ENCODE measurements at regions not wholly inside any gene's neighbourhood (a gene's known extent, or its start where the extent isn't known, plus 50 kb on each side); places are given as distances from the start of the nearest gene placed in this dataset.

DNA sequence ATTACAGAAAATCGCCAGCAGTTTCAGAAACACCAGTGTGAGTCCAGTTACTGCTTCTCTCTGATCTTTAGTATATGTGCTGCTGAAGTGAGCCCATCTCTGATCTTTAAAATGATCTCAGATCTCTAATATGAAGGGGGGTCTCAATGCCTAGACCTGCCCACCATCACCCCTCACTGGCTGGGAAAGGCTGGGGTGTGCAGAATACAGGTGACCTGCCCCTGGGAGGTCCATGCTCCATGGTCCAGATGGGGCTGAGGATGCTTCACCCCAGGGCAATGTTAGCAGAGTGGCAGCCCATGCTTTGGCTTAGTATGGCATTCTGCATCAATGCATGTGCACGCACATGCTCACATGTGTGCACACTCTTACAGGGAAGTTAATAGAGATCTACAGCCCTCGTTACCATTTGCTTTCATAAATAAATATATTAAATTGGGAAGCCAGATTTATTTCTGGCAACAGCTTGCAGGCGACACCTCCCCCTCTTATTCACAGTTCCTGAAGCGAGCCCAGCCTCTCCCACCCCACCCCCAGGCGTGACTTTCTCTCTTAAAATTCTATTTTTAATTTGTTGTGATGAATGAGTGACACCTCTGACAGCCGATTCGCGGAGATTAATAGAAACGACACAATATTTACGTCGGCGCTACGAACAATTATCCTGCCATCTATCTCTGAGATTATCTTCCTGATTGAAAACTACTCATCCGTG, 104.7 kb upstream of the ESRRB start:
- no peaks in the 10 kb centered on the region for H3K9me3 ChIP-seq (ENCODE audit: low read length)
- H4K20me1 ChIP-seq (ENCODE audit: insufficient read depth) = no peaks in the 10 kb centered on the region
- no peaks in the 10 kb centered on the region for H3K9me2 ChIP-seq (ENCODE audit: insufficient read depth, low read length)
- H3K27ac ChIP-seq (ENCODE audit: low read length) = no peak overlapping the region
- H3F3A ChIP-seq (ENCODE audit: insufficient read depth, low read length, poor library complexity, severe bottlenecking) = no peaks in the 10 kb centered on the region
- H3K36me3 ChIP-seq (ENCODE audit: insufficient read depth, low read length) = no peaks in the 10 kb centered on the region
- TF ChIP-seq TAF1 (IDR thresholded peaks at IDR 0.05; ENCODE audit: low read depth) = no peak
- no peak for TF ChIP-seq EP300 (conservative IDR thresholded peaks at IDR 0.05; ENCODE audit: poor library complexity, severe bottlenecking)
- TF ChIP-seq EZH2 (IDR thresholded peaks at IDR 0.05; ENCODE audit: borderline replicate concordance, insufficient read depth, low read length, poor library complexity, severe bottlenecking) = no peak
- TF ChIP-seq SMC3 (conservative IDR thresholded peaks at IDR 0.05; ENCODE audit: poor library complexity) = no peak
- TF ChIP-seq MXI1 (conservative IDR thresholded peaks at IDR 0.05; ENCODE audit: poor library complexity, severe bottlenecking) = no peak
- no peaks in the 10 kb centered on the region for H3K27me3 ChIP-seq (ENCODE audit: insufficient read depth, low read depth, low read length)
- no peak overlapping the region for H2AFZ ChIP-seq (ENCODE audit: low read depth, low read length)
- no peak overlapping the region for H3K4me3 ChIP-seq (ENCODE audit: low read length)
- no peak overlapping the region for H3K4me2 ChIP-seq (ENCODE audit: low read length)
- H3K79me2 ChIP-seq (replicated peaks; ENCODE audit: insufficient read depth, low read length) = no peaks in the 10 kb centered on the region
- no peak overlapping the region for H3K9ac ChIP-seq (ENCODE audit: low read length)

DNA sequence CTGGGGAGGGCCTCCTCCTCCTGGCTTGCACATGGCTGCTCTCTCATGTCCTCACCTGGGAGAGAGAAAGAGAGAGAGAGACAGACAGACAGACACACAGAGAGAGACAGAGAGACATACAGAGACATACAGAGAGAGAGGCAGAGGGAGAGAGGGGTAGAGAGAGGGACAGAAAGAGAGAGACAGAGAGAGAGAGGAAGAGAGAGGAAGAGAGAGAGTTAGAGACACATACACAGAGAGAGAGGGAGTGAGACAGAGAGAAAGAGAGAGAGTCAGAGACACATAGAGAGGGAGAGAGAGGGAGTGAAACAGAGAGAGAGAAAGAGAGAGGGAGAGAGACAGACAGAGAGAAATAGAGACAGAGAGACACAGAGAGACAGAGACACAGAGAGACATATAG, 103.6 kb upstream of the ESRRB start:
- TF ChIP-seq EP300 (conservative IDR thresholded peaks at IDR 0.05; ENCODE audit: poor library complexity, severe bottlenecking) = no peak
- H3K79me2 ChIP-seq (replicated peaks; ENCODE audit: insufficient read depth, low read length) = no peaks in the 10 kb centered on the region
- no peaks in the 10 kb centered on the region for H3F3A ChIP-seq (ENCODE audit: insufficient read depth, low read length, poor library complexity, severe bottlenecking)
- H3K27ac ChIP-seq (ENCODE audit: low read length) = no peak overlapping the region
- H3K4me3 ChIP-seq (ENCODE audit: low read length) = no peak overlapping the region
- H2AFZ ChIP-seq (ENCODE audit: low read depth, low read length) = no peak overlapping the region
- H3K27me3 ChIP-seq (ENCODE audit: insufficient read depth, low read depth, low read length) = no peaks in the 10 kb centered on the region
- no peaks in the 10 kb centered on the region for H3K36me3 ChIP-seq (ENCODE audit: insufficient read depth, low read length)
- no peaks in the 10 kb centered on the region for H4K20me1 ChIP-seq (ENCODE audit: insufficient read depth)
- no peak overlapping the region for H3K9ac ChIP-seq (ENCODE audit: low read length)
- H3K4me2 ChIP-seq (ENCODE audit: low read length) = no peak overlapping the region
- no peaks in the 10 kb centered on the region for H3K9me2 ChIP-seq (ENCODE audit: insufficient read depth, low read length)
- H3K9me3 ChIP-seq (ENCODE audit: low read length) = no peaks in the 10 kb centered on the region

DNA sequence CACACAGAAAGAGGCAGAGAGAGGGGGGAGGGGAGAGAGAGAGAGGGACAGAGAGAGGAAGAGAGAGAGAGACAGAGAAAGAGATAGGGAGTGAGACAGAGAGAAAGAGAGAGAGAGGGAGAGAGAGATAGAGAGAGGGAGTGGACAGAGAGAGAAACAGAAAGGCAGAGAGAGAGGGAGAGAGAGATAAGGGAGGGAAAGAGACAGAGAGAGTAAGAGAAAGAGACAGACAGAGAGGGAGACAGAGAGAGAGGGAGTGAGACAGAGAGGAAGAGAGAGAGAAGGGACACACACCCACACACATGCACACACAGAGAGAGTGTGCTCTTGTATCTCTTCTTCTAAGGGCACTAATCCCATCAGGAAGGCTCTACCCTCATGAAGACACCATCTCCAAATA, 103.2 kb upstream of the ESRRB start:
- Histone ChIP-seq H3K4me3 (ENCODE audit: low read length) (no peak overlapping the region), H3K9me3 (ENCODE audit: low read length) (no peaks in the 10 kb centered on the region), H4K20me1 (ENCODE audit: insufficient read depth) (no peaks in the 10 kb centered on the region), H2AFZ (ENCODE audit: low read depth, low read length) (no peak overlapping the region), H3K9ac (ENCODE audit: low read length) (no peak overlapping the region), H3K4me2 (ENCODE audit: low read length) (no peak overlapping the region), H3K9me2 (ENCODE audit: insufficient read depth, low read length) (no peaks in the 10 kb centered on the region), H3K27me3 (ENCODE audit: insufficient read depth, low read depth, low read length) (no peaks in the 10 kb centered on the region), H3K36me3 (ENCODE audit: insufficient read depth, low read length) (no peaks in the 10 kb centered on the region), H3K79me2 (replicated peaks; ENCODE audit: insufficient read depth, low read length) (no peaks in the 10 kb centered on the region), H3K27ac (ENCODE audit: low read length) (no peak overlapping the region), H3F3A (ENCODE audit: insufficient read depth, low read length, poor library complexity, severe bottlenecking) (no peaks in the 10 kb centered on the region)
- TF ChIP-seq EP300 (conservative IDR thresholded peaks at IDR 0.05; ENCODE audit: poor library complexity, severe bottlenecking) (no peak), MXI1 (conservative IDR thresholded peaks at IDR 0.05; ENCODE audit: poor library complexity, severe bottlenecking) (no peak), RAD21 (conservative IDR thresholded peaks at IDR 0.05) (no peak), POLR2AphosphoS5 (IDR thresholded peaks at IDR 0.05) (no peak), SMC3 (conservative IDR thresholded peaks at IDR 0.05; ENCODE audit: poor library complexity) (no peak), EZH2 (IDR thresholded peaks at IDR 0.05; ENCODE audit: borderline replicate concordance, insufficient read depth, low read length, poor library complexity, severe bottlenecking) (no peak), TAF1 (IDR thresholded peaks at IDR 0.05; ENCODE audit: low read depth) (no peak)
- TF ChIP-seq, protein P1, sequence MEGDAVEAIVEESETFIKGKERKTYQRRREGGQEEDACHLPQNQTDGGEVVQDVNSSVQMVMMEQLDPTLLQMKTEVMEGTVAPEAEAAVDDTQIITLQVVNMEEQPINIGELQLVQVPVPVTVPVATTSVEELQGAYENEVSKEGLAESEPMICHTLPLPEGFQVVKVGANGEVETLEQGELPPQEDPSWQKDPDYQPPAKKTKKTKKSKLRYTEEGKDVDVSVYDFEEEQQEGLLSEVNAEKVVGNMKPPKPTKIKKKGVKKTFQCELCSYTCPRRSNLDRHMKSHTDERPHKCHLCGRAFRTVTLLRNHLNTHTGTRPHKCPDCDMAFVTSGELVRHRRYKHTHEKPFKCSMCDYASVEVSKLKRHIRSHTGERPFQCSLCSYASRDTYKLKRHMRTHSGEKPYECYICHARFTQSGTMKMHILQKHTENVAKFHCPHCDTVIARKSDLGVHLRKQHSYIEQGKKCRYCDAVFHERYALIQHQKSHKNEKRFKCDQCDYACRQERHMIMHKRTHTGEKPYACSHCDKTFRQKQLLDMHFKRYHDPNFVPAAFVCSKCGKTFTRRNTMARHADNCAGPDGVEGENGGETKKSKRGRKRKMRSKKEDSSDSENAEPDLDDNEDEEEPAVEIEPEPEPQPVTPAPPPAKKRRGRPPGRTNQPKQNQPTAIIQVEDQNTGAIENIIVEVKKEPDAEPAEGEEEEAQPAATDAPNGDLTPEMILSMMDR (IDR thresholded peaks at IDR 0.05; ENCODE audit: poor library complexity, severe bottlenecking) = no peak
- TF ChIP-seq, protein P2, sequence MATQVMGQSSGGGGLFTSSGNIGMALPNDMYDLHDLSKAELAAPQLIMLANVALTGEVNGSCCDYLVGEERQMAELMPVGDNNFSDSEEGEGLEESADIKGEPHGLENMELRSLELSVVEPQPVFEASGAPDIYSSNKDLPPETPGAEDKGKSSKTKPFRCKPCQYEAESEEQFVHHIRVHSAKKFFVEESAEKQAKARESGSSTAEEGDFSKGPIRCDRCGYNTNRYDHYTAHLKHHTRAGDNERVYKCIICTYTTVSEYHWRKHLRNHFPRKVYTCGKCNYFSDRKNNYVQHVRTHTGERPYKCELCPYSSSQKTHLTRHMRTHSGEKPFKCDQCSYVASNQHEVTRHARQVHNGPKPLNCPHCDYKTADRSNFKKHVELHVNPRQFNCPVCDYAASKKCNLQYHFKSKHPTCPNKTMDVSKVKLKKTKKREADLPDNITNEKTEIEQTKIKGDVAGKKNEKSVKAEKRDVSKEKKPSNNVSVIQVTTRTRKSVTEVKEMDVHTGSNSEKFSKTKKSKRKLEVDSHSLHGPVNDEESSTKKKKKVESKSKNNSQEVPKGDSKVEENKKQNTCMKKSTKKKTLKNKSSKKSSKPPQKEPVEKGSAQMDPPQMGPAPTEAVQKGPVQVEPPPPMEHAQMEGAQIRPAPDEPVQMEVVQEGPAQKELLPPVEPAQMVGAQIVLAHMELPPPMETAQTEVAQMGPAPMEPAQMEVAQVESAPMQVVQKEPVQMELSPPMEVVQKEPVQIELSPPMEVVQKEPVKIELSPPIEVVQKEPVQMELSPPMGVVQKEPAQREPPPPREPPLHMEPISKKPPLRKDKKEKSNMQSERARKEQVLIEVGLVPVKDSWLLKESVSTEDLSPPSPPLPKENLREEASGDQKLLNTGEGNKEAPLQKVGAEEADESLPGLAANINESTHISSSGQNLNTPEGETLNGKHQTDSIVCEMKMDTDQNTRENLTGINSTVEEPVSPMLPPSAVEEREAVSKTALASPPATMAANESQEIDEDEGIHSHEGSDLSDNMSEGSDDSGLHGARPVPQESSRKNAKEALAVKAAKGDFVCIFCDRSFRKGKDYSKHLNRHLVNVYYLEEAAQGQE (IDR thresholded peaks at IDR 0.05; ENCODE audit: borderline replicate concordance) = no peak
